ENCODE measurements at regions not wholly inside any gene's neighbourhood (a gene's known extent, or its start where the extent isn't known, plus 50 kb on each side); places are given as distances from the start of the nearest gene placed in this dataset.
"Not testable (repeated sequence)": the region's sequence is repeated elsewhere in the genome, so short reads cannot be mapped to it uniquely, and the experiment has no call there.

GRCh38 chr9:88915916-88916315 is 75.4 kb upstream of the S1PR3 start:
- CTCF ChIA-PET, result interaction anchor here (1.6 kb wide), 1 partner anchor 11 kb away, joined by 3 read pairs; no protein-coding TSS in a partner anchor
- no peak for TF ChIP-seq CTCF (IDR thresholded peaks at IDR 0.05; ENCODE audit: control extremely low read depth, extremely low read depth, low read depth, missing control alignments)
- POLR2A ChIA-PET, result no interaction called here
- no peak for DNase-seq (ENCODE audit: extremely low spot score)

- no peak for TF ChIP-seq CTCF (IDR thresholded peaks at IDR 0.05; ENCODE audit: control extremely low read depth, extremely low read depth, low read depth, missing control alignments)
- DNase-seq (ENCODE audit: extremely low spot score), result no peak
- POLR2A ChIA-PET, result no interaction called here
- CTCF ChIA-PET, result no interaction called here
Measured at GRCh38 chr9:88916894-88917293, 74.4 kb upstream of the S1PR3 start.

GRCh38 chr9:88917375-88917774 is 73.9 kb upstream of the S1PR3 start:
- TF ChIP-seq CTCF (IDR thresholded peaks at IDR 0.05; ENCODE audit: control extremely low read depth, extremely low read depth, low read depth, missing control alignments), result no peak
- ChIA-PET CTCF (no interaction called here), POLR2A (no interaction called here)
- DNase-seq (ENCODE audit: extremely low spot score), result no peak

GRCh38 chr9:88918537-88918936 is 72.7 kb upstream of the S1PR3 start:
- CTCF ChIA-PET; POLR2A ChIA-PET; DNase-seq (ENCODE audit: extremely low spot score): not testable (repeated sequence)

GRCh38 chr9:88920645-88921044 is 70.6 kb upstream of the S1PR3 start:
- no peak for TF ChIP-seq CTCF (IDR thresholded peaks at IDR 0.05; ENCODE audit: control extremely low read depth, extremely low read depth, low read depth, missing control alignments)
- POLR2A ChIA-PET, result no interaction called here
- DNase-seq (ENCODE audit: extremely low spot score), result no peak
- CTCF ChIA-PET, result no interaction called here

GRCh38 chr9:88922091-88922490 is 69.2 kb upstream of the S1PR3 start:
- POLR2A ChIA-PET, result no interaction called here
- TF ChIP-seq CTCF (IDR thresholded peaks at IDR 0.05; ENCODE audit: control extremely low read depth, extremely low read depth, low read depth, missing control alignments), result no peak
- DNase-seq (ENCODE audit: extremely low spot score), result no peak
- CTCF ChIA-PET, result no interaction called here

GRCh38 chr9:88923092-88923491 is 68.2 kb upstream of the S1PR3 start:
- TF ChIP-seq CTCF (IDR thresholded peaks at IDR 0.05; ENCODE audit: control extremely low read depth, extremely low read depth, low read depth, missing control alignments), result no peak
- DNase-seq (ENCODE audit: extremely low spot score), result no peak
- POLR2A ChIA-PET, result no interaction called here
- CTCF ChIA-PET, result no interaction called here

All from GM10248 (cell line).